ENCODE measurements at regions not wholly inside any gene's neighbourhood (a gene's known extent, or its start where the extent isn't known, plus 50 kb on each side); places are given as distances from the start of the nearest gene placed in this dataset.

DNA sequence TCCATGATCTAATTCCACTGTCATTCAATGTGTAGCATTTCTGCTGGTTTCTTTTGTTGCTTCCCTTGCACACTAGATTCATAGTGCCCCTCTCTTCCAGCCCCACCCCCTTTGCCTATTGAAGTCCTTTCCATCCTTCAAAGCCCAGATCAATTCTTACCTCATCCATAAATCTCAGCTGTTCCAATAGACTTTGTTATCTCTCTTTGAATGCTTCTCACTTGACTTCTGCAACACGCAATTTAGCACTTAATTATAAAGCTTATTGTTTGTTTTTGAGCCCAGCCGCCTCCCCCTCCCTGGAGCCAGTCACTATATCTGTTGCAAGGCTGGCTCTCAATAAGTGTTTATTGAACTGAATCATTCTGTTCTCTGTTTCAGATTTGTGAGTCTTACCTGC, 174.6 kb upstream of the TBL1XR1 start:
- TF ChIP-seq, protein P1, sequence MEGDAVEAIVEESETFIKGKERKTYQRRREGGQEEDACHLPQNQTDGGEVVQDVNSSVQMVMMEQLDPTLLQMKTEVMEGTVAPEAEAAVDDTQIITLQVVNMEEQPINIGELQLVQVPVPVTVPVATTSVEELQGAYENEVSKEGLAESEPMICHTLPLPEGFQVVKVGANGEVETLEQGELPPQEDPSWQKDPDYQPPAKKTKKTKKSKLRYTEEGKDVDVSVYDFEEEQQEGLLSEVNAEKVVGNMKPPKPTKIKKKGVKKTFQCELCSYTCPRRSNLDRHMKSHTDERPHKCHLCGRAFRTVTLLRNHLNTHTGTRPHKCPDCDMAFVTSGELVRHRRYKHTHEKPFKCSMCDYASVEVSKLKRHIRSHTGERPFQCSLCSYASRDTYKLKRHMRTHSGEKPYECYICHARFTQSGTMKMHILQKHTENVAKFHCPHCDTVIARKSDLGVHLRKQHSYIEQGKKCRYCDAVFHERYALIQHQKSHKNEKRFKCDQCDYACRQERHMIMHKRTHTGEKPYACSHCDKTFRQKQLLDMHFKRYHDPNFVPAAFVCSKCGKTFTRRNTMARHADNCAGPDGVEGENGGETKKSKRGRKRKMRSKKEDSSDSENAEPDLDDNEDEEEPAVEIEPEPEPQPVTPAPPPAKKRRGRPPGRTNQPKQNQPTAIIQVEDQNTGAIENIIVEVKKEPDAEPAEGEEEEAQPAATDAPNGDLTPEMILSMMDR (IDR thresholded peaks at IDR 0.05), result no peak
- TF ChIP-seq, protein P2, sequence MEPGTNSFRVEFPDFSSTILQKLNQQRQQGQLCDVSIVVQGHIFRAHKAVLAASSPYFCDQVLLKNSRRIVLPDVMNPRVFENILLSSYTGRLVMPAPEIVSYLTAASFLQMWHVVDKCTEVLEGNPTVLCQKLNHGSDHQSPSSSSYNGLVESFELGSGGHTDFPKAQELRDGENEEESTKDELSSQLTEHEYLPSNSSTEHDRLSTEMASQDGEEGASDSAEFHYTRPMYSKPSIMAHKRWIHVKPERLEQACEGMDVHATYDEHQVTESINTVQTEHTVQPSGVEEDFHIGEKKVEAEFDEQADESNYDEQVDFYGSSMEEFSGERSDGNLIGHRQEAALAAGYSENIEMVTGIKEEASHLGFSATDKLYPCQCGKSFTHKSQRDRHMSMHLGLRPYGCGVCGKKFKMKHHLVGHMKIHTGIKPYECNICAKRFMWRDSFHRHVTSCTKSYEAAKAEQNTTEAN (CRISPR knock-in tag; IDR thresholded peaks at IDR 0.05), result no peak
- TF ChIP-seq, protein P3, sequence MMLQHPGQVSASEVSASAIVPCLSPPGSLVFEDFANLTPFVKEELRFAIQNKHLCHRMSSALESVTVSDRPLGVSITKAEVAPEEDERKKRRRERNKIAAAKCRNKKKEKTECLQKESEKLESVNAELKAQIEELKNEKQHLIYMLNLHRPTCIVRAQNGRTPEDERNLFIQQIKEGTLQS (CRISPR knock-in tag; conservative IDR thresholded peaks at IDR 0.05), result no peak
- TF ChIP-seq, protein P4, sequence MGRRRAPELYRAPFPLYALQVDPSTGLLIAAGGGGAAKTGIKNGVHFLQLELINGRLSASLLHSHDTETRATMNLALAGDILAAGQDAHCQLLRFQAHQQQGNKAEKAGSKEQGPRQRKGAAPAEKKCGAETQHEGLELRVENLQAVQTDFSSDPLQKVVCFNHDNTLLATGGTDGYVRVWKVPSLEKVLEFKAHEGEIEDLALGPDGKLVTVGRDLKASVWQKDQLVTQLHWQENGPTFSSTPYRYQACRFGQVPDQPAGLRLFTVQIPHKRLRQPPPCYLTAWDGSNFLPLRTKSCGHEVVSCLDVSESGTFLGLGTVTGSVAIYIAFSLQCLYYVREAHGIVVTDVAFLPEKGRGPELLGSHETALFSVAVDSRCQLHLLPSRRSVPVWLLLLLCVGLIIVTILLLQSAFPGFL (CRISPR knock-in tag; IDR thresholded peaks at IDR 0.05; ENCODE audit: borderline replicate concordance), result no peak
- TF ChIP-seq, protein P5, sequence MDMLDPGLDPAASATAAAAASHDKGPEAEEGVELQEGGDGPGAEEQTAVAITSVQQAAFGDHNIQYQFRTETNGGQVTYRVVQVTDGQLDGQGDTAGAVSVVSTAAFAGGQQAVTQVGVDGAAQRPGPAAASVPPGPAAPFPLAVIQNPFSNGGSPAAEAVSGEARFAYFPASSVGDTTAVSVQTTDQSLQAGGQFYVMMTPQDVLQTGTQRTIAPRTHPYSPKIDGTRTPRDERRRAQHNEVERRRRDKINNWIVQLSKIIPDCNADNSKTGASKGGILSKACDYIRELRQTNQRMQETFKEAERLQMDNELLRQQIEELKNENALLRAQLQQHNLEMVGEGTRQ (CRISPR knock-in tag; IDR thresholded peaks at IDR 0.05), result no peak
- TF ChIP-seq USF1 (CRISPR knock-in tag; IDR thresholded peaks at IDR 0.05) (no peak), ZBTB21 (CRISPR knock-in tag; IDR thresholded peaks at IDR 0.05; ENCODE audit: borderline replicate concordance) (no peak), NR3C1 (CRISPR knock-in tag; conservative IDR thresholded peaks at IDR 0.05; ENCODE audit: low read depth) (no peak)
- TF ChIP-seq, protein P6, sequence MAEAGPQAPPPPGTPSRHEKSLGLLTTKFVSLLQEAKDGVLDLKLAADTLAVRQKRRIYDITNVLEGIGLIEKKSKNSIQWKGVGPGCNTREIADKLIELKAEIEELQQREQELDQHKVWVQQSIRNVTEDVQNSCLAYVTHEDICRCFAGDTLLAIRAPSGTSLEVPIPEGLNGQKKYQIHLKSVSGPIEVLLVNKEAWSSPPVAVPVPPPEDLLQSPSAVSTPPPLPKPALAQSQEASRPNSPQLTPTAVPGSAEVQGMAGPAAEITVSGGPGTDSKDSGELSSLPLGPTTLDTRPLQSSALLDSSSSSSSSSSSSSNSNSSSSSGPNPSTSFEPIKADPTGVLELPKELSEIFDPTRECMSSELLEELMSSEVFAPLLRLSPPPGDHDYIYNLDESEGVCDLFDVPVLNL (CRISPR knock-in tag; IDR thresholded peaks at IDR 0.05; ENCODE audit: borderline replicate concordance, low read depth), result no peak
- TF ChIP-seq, protein P7, sequence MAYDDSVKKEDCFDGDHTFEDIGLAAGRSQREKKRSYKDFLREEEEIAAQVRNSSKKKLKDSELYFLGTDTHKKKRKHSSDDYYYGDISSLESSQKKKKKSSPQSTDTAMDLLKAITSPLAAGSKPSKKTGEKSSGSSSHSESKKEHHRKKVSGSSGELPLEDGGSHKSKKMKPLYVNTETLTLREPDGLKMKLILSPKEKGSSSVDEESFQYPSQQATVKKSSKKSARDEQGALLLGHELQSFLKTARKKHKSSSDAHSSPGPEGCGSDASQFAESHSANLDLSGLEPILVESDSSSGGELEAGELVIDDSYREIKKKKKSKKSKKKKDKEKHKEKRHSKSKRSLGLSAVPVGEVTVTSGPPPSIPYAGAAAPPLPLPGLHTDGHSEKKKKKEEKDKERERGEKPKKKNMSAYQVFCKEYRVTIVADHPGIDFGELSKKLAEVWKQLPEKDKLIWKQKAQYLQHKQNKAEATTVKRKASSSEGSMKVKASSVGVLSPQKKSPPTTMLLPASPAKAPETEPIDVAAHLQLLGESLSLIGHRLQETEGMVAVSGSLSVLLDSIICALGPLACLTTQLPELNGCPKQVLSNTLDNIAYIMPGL (CRISPR knock-in tag; IDR thresholded peaks at IDR 0.05), result no peak
- TF ChIP-seq, protein P8, sequence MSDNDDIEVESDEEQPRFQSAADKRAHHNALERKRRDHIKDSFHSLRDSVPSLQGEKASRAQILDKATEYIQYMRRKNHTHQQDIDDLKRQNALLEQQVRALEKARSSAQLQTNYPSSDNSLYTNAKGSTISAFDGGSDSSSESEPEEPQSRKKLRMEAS (CRISPR knock-in tag; IDR thresholded peaks at IDR 0.05), result no peak
- TF ChIP-seq, protein P9, sequence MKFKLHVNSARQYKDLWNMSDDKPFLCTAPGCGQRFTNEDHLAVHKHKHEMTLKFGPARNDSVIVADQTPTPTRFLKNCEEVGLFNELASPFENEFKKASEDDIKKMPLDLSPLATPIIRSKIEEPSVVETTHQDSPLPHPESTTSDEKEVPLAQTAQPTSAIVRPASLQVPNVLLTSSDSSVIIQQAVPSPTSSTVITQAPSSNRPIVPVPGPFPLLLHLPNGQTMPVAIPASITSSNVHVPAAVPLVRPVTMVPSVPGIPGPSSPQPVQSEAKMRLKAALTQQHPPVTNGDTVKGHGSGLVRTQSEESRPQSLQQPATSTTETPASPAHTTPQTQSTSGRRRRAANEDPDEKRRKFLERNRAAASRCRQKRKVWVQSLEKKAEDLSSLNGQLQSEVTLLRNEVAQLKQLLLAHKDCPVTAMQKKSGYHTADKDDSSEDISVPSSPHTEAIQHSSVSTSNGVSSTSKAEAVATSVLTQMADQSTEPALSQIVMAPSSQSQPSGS (CRISPR knock-in tag; IDR thresholded peaks at IDR 0.05; ENCODE audit: borderline replicate concordance, low read depth), result no peak
- TF ChIP-seq, protein P10, sequence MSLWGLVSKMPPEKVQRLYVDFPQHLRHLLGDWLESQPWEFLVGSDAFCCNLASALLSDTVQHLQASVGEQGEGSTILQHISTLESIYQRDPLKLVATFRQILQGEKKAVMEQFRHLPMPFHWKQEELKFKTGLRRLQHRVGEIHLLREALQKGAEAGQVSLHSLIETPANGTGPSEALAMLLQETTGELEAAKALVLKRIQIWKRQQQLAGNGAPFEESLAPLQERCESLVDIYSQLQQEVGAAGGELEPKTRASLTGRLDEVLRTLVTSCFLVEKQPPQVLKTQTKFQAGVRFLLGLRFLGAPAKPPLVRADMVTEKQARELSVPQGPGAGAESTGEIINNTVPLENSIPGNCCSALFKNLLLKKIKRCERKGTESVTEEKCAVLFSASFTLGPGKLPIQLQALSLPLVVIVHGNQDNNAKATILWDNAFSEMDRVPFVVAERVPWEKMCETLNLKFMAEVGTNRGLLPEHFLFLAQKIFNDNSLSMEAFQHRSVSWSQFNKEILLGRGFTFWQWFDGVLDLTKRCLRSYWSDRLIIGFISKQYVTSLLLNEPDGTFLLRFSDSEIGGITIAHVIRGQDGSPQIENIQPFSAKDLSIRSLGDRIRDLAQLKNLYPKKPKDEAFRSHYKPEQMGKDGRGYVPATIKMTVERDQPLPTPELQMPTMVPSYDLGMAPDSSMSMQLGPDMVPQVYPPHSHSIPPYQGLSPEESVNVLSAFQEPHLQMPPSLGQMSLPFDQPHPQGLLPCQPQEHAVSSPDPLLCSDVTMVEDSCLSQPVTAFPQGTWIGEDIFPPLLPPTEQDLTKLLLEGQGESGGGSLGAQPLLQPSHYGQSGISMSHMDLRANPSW (CRISPR knock-in tag; conservative IDR thresholded peaks at IDR 0.05; ENCODE audit: low read depth), result no peak
